GM19438 (cell line): ENCODE measurements at regions not wholly inside any gene's neighbourhood (a gene's known extent, or its start where the extent isn't known, plus 50 kb on each side); places are given as distances from the start of the nearest gene placed in this dataset.
"Not testable (repeated sequence)": the region's sequence is repeated elsewhere in the genome, so short reads cannot be mapped to it uniquely, and the experiment has no call there.

Source experiments
- ATAC-seq: cut with Tn5 transposase; IDR thresholded peaks from one replicate; pipeline ENCODE4 v1.9.1; 2021; ENCODE audit warnings: low read depth; ENCODE audit not compliant: unreplicated experiment

GRCh38 chr9:87195306-87195705 lies 248.0 kb upstream of the GAS1 start:
- no peak for ATAC-seq

GRCh38 chr9:87197349-87198130 lies 250.2 kb upstream of the GAS1 start:
- ATAC-seq, result no peak

DNA sequence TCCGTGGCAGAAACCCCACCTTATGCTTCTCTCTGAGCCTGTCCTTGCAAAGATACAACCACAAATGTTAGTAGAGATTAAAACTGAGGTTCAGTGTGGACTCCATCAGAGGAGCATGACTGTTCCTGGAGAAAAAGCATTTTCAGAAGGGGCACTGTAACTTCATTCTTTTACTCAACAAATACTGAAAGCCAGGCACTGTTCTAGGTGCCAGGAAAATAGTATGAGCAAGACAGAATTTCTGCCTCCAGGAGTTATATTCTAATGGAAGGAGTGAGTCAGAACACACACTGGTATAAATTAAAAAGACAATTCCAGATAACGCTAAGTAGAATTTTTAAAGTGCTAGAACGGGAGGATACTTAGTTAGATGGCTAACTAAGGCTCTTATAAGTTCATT lies 251.4 kb upstream of the GAS1 start:
- ATAC-seq, result no peak

DNA sequence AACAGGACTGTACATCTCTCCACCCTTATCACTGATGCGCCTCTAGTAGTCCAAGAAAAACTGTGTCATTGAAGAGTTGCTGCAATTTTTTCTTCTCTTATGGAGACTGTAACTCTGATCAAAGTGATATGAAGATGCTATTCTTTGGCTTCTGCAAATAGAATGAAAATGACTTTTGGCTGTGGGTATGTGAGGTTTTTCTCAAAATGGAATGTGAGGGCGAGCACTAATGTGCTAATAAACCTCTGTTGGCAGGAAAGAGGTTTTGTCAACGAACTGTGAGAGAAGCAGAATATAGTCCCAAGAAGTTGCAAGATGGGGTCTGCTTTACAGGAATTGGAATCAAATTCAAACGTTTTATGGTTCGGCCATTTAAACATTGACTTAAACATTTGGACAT lies 252.0 kb upstream of the GAS1 start:
- ATAC-seq, result no peak

- ATAC-seq, result no peak
These were observed 252.5 kb upstream of the GAS1 start for GRCh38 chr9:87199782-87200181.

DNA sequence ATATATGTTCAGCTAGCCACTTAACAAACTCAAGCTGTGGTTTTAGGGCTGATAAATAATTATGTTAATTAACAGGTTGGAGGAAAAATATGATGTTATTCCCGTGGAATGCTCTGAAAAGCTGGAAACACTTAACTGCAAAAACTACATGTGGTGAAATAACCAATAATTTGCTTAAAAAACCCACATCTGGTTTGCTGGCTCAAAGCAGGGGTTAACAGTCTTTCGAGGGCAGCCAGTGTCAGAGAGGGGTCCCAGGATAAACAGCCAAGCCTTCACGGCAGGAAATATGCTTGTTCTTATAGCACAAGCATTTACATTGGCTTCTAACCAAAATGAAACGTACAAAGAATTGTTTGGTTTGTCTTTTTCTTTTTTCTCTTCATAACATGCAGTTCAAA lies 254.0 kb upstream of the GAS1 start:
- ATAC-seq, result no peak

DNA sequence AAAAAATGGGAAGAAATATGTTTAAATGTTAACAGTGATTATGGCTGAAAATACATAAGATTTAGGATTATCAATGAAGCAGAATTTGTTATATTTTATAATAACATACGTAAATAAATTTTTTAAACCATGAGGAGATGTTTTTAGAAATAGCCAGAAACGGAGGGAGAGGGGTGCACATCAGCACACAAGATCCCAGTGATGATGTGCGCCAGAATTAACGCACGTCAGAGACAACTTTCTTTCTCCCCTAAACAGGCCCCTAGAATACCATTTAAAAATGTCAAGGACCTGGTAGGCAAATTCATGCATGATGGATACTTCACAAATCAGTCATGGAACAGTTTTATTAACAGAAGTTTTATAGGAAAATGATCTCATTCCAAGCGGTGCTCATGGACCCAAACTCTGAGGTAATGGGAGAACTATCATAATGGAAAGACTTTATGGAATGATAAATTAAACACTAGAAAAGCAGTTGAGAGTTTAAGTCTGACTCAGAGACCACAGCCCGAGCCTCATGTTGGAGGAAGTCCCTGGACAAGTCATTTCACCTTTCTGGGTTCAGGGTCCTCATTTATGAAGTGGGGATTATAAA lies 258.9 kb upstream of the GAS1 start:
- no peak for ATAC-seq

DNA sequence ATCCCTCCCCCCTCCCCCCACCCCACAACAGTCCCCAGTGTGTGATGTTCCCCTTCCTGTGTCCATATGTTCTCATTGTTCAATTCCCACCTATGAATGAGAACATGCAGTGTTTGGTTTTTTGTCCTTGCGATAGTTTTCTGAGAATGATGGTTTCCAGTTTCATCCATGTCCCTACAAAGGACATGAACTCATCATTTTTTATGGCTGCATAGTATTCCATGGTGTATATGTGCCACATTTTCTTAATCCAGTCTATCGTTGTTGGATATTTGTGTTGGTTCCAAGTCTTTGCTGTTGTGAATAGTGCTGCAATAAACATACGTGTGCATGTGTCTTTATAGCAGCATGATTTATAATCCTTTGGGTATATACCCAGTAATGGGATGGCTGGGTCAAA lies 263.4 kb upstream of the GAS1 start:
- ATAC-seq, result not testable (repeated sequence)

GRCh38 chr9:87211669-87212068 lies 264.4 kb upstream of the GAS1 start:
- ATAC-seq, result no peak

- ATAC-seq, result no peak
These were observed 265.3 kb upstream of the GAS1 start for GRCh38 chr9:87212605-87213021.

- no peak for ATAC-seq
These were observed 266.6 kb upstream of the GAS1 start for GRCh38 chr9:87213948-87214347.

DNA sequence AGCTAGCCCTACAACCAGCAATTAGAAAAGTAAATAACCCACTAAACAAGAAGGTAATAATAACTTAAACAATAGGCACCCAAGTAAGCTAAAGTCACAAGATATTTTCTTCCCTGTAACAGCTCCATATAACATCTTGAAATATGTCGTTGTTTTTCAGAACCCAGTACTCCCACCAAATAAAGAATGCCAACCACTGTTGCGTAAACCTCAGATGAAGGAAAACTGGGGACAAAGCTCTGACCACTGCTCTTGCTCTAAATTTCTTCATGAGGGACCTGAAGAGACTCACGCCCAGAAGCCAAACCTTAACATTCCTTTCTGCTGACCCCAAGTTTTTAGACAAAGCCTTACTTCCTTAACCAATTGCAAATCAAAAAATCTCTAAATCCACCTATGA lies 267.7 kb upstream of the GAS1 start:
- no peak for ATAC-seq

DNA sequence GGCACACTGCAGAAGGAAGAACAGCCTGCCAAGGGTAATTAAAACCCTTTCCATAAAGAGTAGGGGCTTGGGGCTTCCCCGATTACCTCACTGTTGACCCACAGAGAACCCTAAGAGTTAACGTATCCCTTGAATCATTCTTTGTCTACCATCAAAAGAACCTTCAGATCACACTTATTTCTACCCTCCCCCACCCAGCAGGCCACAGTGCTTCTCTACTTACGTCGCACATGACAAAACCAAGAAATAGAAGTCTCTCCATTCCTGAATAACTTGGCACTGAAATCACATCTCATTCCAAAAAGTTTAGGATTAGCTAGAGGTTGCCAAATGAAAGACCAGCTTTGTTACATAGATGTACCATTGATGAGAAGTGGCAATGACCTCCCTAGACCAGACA lies 268.7 kb upstream of the GAS1 start:
- no peak for ATAC-seq

DNA sequence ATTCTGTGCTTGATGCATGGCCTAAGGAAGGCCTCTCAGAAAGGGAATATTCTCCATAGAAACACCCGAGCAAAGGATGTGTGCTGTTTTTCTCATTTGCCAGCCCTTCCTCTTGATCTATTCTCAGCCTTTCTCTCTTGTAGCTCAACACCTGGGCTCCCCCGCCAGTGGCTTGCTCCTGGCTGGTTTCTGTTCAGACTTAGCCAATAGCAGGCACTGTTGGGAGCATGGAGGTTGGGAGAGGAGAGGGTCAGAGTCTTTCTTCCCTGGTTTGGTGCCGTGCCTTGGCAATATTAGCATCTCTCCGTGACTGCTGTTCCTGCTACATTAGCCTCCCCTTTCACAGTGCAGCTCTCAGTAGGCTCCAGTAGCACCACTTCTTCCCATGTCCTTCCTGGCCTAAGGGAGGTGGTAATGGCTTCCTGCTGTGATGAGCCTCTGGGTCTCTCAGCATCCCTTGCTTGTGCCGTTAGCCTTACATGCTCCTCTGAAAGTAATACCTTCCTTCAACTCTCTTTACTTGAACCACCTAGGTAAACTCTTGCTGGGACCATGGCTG lies 269.7 kb upstream of the GAS1 start:
- ATAC-seq, result no peak

DNA sequence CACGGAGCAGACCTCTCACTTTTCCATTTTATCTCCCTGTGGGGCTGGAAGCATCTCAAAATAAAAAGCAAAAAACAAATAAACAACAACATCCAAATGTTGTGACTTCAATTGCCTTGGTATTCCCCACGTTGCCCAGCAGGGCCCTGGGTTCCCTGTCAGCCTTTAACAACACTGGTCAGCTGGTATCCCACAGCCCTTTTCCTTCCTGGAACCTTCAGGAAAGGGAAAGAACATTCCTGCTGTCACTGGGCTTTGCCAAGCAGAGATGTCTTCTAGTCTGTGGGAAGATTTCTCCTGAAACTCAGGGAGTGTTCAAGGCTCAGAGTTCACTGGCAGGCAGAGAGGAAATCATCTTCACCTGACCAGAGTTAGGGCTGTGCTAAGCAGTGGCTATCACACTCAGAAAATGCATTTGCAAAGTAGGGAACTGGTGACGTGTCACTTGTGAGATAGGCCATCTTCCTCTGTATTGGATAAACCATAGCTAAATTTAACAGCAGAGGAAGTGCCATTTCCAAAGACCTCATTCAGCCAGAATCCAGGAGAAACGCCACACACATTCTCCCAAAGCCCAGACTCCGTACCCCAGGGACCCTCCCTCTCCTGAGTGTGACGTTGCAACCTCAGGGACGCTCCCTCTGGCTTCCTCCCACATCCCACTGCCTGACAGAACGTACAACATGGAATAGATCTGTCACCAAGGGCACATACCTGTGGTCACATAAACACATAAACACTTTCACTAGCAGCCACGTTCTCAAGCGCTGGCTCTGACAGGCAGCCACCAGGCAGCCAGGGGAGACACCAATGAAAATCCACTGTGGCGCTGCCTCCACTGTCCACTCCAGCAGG lies 274.0 kb upstream of the DAPK1 start:
- ATAC-seq, result no peak

- no peak for ATAC-seq
These were observed 270.8 kb upstream of the DAPK1 start for GRCh38 chr9:87226896-87227295.

DNA sequence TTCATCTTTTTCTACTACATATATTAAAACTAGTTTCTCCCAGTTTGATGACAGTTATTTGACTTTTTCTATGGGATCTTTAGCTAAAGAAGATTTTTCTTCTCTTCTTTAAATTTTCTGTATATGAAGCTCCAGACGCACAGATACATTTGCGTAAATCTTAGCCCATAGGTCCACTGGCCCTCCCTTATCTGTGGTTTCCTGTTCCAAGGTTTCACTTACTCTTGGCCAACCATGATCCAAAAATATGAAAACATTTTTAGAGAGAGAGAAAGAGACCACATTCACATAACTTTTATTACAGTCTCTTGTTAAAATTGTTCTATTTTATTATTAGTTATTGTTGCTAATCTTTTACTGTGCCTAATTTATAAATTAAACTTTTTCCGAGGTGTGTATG lies 270.2 kb upstream of the DAPK1 start:
- ATAC-seq, result no peak

GRCh38 chr9:87229108-87229507 lies 268.6 kb upstream of the DAPK1 start:
- no peak for ATAC-seq

DNA sequence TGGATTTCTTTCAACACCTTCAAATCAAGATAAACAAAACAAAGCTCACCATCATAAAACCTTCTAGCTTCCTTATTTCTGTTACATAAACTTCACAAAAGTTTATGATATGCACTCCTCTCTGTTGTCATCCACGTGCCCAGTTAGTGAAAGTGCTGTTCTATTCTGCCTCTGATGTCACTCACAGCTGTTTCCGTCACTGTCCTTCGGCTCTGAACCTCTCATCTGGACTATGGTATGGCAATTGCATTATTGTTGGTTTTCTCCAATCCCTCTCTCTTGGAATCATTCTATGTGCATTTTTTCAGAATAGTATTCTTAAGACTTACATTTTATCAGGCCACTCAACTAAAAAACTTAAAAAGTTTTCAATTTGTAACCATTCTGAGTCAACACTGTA lies 264.2 kb upstream of the DAPK1 start:
- no peak for ATAC-seq

DNA sequence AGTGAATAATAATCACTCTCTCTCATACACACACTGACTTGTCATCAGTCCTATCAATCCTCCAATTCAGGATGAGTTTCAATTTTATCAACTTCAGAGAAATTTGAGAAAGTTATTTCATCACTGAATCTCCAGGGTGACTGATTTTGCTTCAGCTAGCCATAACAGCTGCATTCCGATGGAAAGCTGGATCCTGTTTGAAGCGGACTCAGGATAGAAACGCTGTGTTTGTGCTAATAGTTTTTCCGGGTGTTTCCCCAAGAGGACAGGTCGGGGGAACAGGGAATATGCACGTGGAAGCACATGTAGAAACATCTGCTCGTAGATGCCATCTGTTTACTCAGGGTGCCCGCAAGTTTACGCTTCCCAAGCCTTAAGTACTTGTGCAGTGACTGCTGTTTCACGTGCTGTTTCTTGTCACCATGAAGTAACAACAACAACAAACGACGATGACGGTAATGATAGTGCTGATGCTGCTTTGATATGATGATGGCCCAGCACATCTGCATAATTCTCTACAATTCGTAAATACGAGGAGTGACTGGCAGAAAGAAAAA lies 263.7 kb upstream of the DAPK1 start:
- no peak for ATAC-seq

GRCh38 chr9:87234854-87235253 lies 262.8 kb upstream of the DAPK1 start:
- ATAC-seq, result no peak
